C1 segment of cervical spinal cord (tissue), 14 donors: ENCODE measurements at regions not wholly inside any gene's neighbourhood (a gene's known extent, or its start where the extent isn't known, plus 50 kb on each side); places are given as distances from the start of the nearest gene placed in this dataset.
"Not testable (repeated sequence)": the region's sequence is repeated elsewhere in the genome, so short reads cannot be mapped to it uniquely, and the experiment has no call there.

Source experiments
- DNase-seq, 14 donors: peaks; one replicate each; lab custom pipeline; 2025; lab: John Stamatoyannopoulos, UW

DNA sequence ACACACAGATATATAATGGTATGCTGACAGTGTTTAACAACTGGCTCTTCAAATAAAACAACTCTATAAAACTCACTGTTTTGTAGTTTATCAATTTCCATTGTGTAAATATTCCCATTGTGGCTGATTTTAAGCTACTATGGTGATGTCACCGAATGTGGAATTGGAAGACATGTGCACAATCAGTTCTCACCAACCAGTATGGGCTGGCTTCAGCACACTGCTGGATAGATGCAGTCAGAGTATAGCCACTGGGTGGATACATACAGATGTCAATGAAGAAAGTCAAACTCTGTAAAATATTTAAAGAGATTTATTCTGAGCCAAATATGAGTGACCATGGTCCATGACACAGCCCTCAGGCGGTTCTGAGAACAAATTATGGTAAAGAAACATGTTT lies 475.9 kb upstream of the SMARCA2 start:
- no peak for DNase-seq

DNA sequence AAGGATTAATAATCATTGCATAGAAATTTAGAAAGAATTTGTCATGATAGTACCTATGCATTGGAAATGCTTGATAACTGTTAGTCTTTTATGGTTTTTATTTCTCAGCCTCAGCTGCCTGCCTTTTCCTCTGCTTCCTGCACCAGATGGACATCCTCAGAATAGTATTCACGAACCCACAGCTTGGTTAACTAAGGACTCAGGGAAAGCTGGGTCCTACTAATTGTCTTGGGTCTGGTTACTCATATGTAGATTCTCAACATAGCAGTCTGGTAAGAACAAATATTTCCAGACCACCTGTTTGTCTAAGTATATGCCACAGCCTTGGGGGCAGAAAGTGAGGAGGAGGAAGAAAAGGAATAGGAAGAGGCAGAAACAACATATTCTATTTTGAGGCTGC lies 464.5 kb upstream of the SMARCA2 start:
- DNase-seq = no peak

DNA sequence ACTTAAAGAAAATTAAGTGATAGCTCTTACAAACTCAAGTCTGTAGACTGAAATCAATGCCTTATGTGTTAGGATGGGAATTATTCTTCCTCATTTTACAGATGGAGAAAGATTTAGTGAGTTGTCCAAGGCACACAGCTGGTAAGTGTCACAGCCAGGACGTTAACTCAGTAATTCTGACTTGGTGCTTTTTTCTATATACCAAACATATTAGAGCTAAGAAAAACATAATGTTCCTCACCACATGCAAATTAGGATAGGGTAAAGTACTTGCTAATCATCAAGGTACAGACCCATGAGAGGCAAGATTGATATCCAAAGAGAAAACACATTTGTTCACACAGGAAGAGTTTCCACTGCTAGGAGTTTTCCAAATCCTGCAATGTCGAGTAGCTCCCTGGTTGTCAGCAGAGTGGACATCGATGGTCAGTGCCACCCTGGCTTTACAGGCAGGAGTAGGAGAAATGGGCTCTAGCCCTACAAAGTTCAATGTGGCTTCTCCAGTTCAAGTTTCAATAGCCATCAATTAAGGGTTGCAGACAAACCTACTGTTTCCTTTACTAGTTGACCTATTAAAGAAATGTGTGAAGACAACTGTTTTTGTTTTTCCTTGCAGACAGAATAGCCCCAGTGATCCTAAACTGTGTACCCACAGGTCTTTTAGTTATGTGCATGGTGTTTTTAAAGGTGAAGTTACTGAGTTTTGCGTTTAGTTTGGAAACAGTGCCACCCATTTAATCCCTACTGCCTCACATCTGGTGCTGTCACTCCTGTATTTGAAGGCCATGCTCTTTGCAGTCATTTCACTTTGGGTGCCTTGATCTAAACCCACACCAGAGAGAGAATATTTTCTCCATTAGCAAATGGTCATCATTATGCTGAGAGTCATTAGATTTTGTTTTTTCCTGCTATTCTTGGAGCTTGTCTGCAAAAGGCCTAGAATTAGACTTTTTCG lies 460.8 kb upstream of the SMARCA2 start:
- no peak for DNase-seq

GRCh38 chr9:1558666-1559065 lies 456.5 kb upstream of the SMARCA2 start:
- DNase-seq = not testable (repeated sequence)

DNA sequence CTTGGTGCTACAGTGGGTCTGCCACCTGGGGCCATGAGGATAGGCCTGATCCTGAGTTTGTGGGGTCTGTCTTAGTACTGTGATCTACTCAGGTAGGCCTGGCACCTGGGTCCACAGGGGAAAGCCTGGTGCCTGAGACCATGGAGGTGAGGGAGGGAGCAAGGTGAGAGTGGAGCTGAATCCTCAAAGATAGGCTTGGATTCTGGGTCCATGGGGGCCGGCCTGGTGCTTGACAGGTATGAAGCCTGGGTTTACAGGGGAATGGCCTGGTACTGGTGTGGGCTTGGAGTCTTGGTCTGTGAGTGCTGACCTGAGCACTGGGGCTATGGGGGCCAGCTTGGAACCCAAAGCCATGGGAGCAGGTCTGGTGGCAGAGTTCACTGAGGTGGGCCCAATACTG lies 439.2 kb upstream of the SMARCA2 start:
- DNase-seq = no peak

DNA sequence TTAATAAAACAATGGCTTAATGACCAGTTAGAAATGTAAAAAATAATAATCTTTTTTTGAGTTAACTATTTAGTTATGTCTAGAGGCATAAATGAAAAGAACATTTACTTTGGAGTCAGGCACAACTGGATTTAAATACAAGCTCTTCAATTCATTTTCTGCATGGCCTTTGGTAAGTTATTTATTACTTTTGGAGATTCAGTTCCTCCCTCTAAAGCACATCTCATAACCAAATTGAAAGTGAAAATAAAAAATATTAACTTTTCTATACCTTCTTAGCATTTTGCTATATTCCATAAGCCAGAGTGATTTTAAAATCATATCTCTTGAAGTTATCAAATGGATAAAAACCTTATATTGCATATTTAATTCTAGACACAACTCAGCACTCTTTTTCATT lies 434.9 kb upstream of the SMARCA2 start:
- no peak for DNase-seq

- no peak for DNase-seq
These were observed 433.2 kb upstream of the SMARCA2 start for GRCh38 chr9:1581926-1582325.

- no peak for DNase-seq
These were observed 423.8 kb upstream of the SMARCA2 start for GRCh38 chr9:1591310-1591709.

DNA sequence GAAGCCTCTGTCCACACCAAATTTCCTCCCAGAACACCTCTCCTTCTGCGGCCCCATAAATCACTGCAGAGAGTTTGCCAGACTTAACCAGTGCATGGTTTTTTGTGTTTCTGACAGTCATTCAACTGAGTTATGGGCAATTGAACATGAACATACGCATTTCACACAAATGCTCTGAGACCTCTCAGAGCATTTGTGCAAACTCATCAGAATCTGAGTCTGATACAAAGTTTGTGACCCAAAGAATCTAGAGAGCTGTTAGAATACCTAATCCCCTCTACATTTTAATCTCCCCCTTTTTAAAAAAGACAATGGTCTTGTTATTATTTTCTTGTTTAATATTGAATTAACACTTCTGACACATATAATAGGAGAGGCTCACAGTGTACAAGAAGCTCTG lies 416.9 kb upstream of the SMARCA2 start:
- no peak for DNase-seq

GRCh38 chr9:1599961-1600360 lies 415.2 kb upstream of the SMARCA2 start:
- DNase-seq = no peak

GRCh38 chr9:1604942-1605560 lies 410.1 kb upstream of the SMARCA2 start:
- no peak for DNase-seq

DNA sequence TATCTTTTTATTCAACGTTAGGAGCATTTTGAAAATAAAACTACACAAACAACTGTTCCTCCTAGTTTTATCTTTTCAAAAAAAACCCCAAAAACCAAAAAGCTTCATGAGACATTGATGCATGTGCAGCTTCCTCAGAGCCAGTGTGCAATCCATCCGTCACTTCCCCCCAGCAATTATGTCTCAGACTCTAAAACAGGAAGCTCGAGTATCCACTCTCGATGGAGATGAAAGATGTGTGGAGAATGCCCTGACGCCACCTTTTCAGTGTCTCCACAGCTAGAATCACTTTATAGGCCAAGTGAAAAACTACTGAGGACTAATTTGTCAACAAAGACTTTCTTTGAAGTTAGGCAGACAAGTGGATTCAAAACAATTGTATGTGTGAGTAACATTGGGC lies 408.9 kb upstream of the SMARCA2 start:
- no peak for DNase-seq

GRCh38 chr9:1612886-1613285 lies 402.3 kb upstream of the SMARCA2 start:
- DNase-seq = no peak

DNA sequence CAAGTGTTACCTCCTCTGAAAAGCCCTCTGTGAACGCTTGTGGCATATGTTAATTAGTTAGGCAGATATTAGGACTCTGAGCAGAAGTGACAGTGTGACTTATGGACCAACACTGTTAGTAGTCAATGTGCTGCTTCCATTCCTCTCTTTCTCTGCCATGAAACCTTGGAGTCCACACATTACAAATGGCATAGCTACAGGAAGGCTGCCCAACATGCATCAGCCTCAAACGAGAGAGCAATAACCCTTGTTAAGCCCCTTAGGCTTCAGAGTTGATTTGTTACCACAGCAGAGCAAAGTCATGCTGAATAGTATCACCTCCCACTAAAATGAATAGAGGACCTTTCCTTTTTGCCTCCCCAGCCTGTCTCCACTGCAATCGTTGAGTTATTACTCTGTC lies 397.7 kb upstream of the SMARCA2 start:
- no peak for DNase-seq

DNA sequence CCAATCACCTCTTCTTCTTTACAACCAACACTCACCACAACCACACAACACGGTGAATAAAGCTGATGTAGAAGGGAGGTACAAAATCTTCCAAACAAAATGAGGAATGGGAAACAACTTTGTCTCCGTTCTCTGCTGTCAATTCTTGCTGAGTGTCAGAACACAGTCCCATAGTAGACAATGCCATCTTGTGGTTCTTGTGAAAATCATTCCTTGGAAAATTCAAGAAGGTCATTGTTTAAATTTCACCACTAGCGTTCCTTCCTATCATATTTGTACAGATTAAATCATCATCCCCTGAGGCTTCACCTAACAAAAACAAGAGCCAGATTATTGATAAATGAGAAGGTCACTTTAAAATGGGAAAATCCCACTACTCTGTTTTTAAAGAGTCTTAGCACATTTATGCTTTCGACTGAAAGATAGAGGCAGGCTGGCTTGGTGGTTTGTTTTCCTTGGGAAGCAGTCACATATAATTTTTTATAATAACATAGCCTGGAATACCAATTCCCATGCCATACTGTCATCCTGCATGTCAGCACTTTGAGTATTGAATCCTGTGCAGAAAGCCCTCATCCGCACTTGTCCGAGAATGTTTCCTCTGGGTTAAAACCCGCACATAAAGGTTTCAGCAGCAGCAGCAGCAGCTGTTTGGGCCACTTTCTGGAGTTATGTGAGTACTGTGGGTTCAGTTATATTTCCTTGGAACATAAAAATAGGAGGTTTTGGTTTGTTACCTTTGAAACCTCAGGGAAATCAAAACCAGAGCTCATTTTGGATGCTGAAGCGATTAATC lies 395.0 kb upstream of the SMARCA2 start:
- no peak for DNase-seq

GRCh38 chr9:1637401-1637800 lies 377.7 kb upstream of the SMARCA2 start:
- DNase-seq = no peak

GRCh38 chr9:1639166-1639565 lies 376.0 kb upstream of the SMARCA2 start:
- DNase-seq = no peak

DNA sequence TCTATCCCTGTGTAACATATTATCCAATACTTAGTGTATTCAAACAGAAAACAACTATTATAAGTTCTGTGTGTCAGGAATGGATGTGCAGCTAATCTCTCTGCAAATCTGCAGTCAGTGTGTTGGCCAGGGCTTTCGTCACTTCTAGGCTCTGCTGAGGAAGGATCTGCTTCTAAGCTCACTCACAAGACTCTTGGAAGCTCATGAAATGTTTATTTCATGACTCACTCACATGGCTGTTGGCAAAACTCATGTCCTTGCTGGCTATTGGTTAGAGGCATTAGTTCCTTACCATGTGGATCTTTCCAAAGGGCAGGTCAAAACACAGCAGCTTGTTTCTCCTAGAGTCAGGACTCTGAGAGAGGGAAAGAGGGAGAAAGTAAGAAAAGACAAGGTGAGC lies 367.4 kb upstream of the SMARCA2 start:
- no peak for DNase-seq

GRCh38 chr9:1653282-1653681 lies 361.9 kb upstream of the SMARCA2 start:
- DNase-seq = no peak

DNA sequence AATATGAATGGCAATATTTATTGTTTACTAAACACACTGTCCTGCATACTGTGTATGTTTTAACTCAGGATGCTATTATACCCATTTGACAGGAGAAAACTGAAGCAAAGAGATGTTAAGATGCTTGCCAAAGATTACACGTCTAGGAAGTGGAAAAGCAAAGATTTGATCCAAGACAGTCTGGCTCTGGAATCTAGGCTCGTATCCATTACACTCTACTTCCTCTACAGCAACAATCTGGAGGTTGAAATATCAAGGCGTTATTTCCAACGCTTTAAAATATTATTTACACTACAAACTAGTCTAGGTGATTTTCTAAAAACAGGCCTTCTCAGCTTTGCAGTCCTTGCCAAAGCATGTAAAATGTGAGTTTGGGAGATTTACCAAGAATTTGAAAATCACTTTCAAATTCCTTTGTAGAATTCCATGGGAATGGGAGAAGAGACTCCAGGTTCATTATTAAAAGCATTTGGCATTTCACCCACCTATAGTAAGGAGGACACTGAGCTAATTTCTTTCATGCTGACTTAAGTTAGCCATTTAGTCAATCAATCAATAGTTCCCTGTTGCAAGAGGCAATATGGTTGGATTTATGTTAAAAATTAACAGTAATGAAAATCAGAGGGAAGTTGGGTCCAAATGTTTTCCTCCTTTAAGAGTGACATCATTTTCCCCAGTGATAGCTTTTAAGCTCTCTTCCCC lies 356.3 kb upstream of the SMARCA2 start:
- no peak for DNase-seq

GRCh38 chr9:1659363-1659690 lies 355.8 kb upstream of the SMARCA2 start:
- DNase-seq = no peak

GRCh38 chr9:1668441-1668840 lies 346.7 kb upstream of the SMARCA2 start:
- no peak for DNase-seq
